ENCODE measurements at regions not wholly inside any gene's neighbourhood (a gene's known extent, or its start where the extent isn't known, plus 50 kb on each side); places are given as distances from the start of the nearest gene placed in this dataset.

- ChIA-PET POLR2A (ENCODE audit: low non-redundant PET) (no interaction called here), CTCF (no interaction called here)
- DNase-seq (ENCODE audit: low spot score) = no peak
- Histone ChIP-seq H3K4me3 (ENCODE audit: low read depth, low read length, poor library complexity, severe bottlenecking) (no peak overlapping the region), H3K27ac (ENCODE audit: low read depth, low read length, poor library complexity, severe bottlenecking) (no peak overlapping the region), H3K4me1 (ENCODE audit: insufficient read depth, low read length, poor library complexity, severe bottlenecking) (no peaks in the 10 kb centered on the region), H3K36me3 (ENCODE audit: insufficient read depth, low read length, poor library complexity, severe bottlenecking) (no peaks in the 10 kb centered on the region), H3K9me3 (ENCODE audit: low read depth, low read length, poor library complexity, severe bottlenecking) (no peaks in the 10 kb centered on the region), H3K27me3 (replicated peaks; ENCODE audit: insufficient read depth, low read depth, low read length, poor library complexity) (no peaks in the 10 kb centered on the region)
- TF ChIP-seq CTCF (conservative IDR thresholded peaks at IDR 0.05; ENCODE audit: low read depth, low read length) = no peak
- no peak for TF ChIP-seq EZH2 (IDR thresholded peaks at IDR 0.05; ENCODE audit: borderline replicate concordance, low read depth, low read length, poor library complexity, severe bottlenecking)
- intact Hi-C loops (cut with micrococcal nuclease; ENCODE audit: unreplicated experiment) = no loop called here
- BruUV-seq (replicated peaks) = no TSS peak
Measured at GRCh38 chr16:86974120-86974519, 343.1 kb downstream of the C16orf95 start.

DNA sequence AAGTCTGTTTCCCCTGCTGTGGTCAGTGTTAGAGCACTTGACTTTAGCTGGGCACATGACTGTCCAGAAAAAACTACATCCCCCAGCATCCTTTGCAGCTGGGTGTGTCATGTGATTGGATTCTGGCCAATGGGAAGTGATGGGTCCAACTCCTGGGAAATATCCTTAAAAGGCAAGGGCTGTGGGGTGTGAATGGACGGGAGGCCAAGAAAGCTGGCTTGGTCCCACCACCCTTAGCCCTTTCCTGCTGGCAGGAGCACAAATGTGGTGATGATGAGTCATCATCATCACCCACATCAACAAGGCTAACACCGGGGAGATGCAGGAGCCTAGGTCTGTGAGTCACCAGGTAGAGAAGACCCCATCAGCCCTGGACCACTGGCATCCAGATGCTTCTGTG, 341.7 kb downstream of the C16orf95 start:
- ChIA-PET CTCF (no interaction called here), POLR2A (ENCODE audit: low non-redundant PET) (no interaction called here)
- Histone ChIP-seq H3K27ac (ENCODE audit: low read depth, low read length, poor library complexity, severe bottlenecking) (no peak overlapping the region), H3K4me1 (ENCODE audit: insufficient read depth, low read length, poor library complexity, severe bottlenecking) (no peaks in the 10 kb centered on the region), H3K27me3 (replicated peaks; ENCODE audit: insufficient read depth, low read depth, low read length, poor library complexity) (no peaks in the 10 kb centered on the region), H3K4me3 (ENCODE audit: low read depth, low read length, poor library complexity, severe bottlenecking) (no peak overlapping the region), H3K9me3 (ENCODE audit: low read depth, low read length, poor library complexity, severe bottlenecking) (no peaks in the 10 kb centered on the region), H3K36me3 (ENCODE audit: insufficient read depth, low read length, poor library complexity, severe bottlenecking) (no peaks in the 10 kb centered on the region)
- BruUV-seq (replicated peaks) = no TSS peak
- intact Hi-C loops (cut with micrococcal nuclease; ENCODE audit: unreplicated experiment) = no loop called here
- TF ChIP-seq CTCF (conservative IDR thresholded peaks at IDR 0.05; ENCODE audit: low read depth, low read length) (no peak), EZH2 (IDR thresholded peaks at IDR 0.05; ENCODE audit: borderline replicate concordance, low read depth, low read length, poor library complexity, severe bottlenecking) (no peak)
- DNase-seq (ENCODE audit: low spot score) = peak; percentile 43

DNA sequence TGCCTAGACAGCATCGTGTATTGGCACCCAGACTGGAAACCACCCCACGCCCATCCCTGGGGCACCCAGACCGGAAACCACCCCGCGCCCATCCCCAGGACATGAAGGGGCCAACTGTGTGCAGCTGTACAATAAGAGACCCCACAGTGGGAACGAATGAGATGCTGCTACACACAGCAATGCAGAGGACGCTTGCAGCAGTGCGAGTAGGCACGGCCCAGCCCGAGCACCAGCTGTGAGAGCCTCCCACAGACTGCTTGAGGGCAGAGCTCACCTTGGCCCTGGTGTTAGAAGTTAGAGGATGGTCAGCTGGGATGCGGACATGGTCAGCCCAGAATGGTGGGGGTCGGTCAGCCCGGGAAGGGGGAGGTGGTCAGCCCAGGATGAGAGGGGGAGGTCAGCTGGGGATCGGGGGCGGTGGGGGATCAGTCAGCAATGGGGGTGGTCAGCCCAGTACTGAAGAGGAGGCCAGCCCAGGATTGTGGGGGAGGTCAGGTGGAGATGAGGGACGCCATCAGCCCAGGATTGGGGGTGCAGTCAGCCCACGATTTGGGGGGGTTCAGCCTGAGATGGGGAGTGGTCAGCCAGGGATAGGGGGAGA, 340.0 kb downstream of the C16orf95 start:
- no peak for DNase-seq (ENCODE audit: low spot score)
- H3K9me3 ChIP-seq (ENCODE audit: low read depth, low read length, poor library complexity, severe bottlenecking) = no peaks in the 10 kb centered on the region
- no peak overlapping the region for H3K4me3 ChIP-seq (ENCODE audit: low read depth, low read length, poor library complexity, severe bottlenecking)
- TF ChIP-seq CTCF (conservative IDR thresholded peaks at IDR 0.05; ENCODE audit: low read depth, low read length) (no peak), EZH2 (IDR thresholded peaks at IDR 0.05; ENCODE audit: borderline replicate concordance, low read depth, low read length, poor library complexity, severe bottlenecking) (no peak)
- ChIA-PET POLR2A (ENCODE audit: low non-redundant PET) (no interaction called here), CTCF (no interaction called here)
- intact Hi-C loops (cut with micrococcal nuclease; ENCODE audit: unreplicated experiment) = no loop called here
- no peaks in the 10 kb centered on the region for H3K4me1 ChIP-seq (ENCODE audit: insufficient read depth, low read length, poor library complexity, severe bottlenecking)
- H3K36me3 ChIP-seq (ENCODE audit: insufficient read depth, low read length, poor library complexity, severe bottlenecking) = no peaks in the 10 kb centered on the region
- H3K27ac ChIP-seq (ENCODE audit: low read depth, low read length, poor library complexity, severe bottlenecking) = no peak overlapping the region
- H3K27me3 ChIP-seq (replicated peaks; ENCODE audit: insufficient read depth, low read depth, low read length, poor library complexity) = no peaks in the 10 kb centered on the region
- no TSS peak for BruUV-seq (replicated peaks)
